ENCODE measurements at regions not wholly inside any gene's neighbourhood (a gene's known extent, or its start where the extent isn't known, plus 50 kb on each side); places are given as distances from the start of the nearest gene placed in this dataset.

- no peak for DNase-seq (ENCODE audit: low spot score in 2 of 2)
- 93 to 94% methylated on average over 7 of the region's 7 CpGs for WGBS, 2 donors
- Histone ChIP-seq H3K9me3 (no peaks in the 10 kb centered on the region), H3K27ac (no peak overlapping the region), H3K27me3 (no peaks in the 10 kb centered on the region), H3K4me1 (no peaks in the 10 kb centered on the region), H3K36me3 (peaks cover 0 to 6% (median 0%) of the 10 kb centered on the region in 3 donors), H3K4me3 (no peak overlapping the region)
- TF ChIP-seq EP300 (IDR thresholded peaks at IDR 0.05) = no peak
- no peak for TF ChIP-seq POLR2A (IDR thresholded peaks at IDR 0.05)
- no peak for TF ChIP-seq CTCF (IDR thresholded peaks at IDR 0.05)
These were observed 107.6 kb upstream of the SMURF2 start for GRCh38 chr17:64769712-64770111.

GRCh38 chr17:64767269-64767997, 105.3 kb upstream of the SMURF2 start:
- peaks cover 0 to 21% (median 0%) of the 10 kb centered on the region in 3 donors for H3K36me3 ChIP-seq
- H3K4me1 ChIP-seq = no peaks in the 10 kb centered on the region
- no peaks in the 10 kb centered on the region for H3K9me3 ChIP-seq
- TF ChIP-seq CTCF (IDR thresholded peaks at IDR 0.05) (no peak), POLR2A (IDR thresholded peaks at IDR 0.05) (no peak), EP300 (IDR thresholded peaks at IDR 0.05) (no peak)
- H3K27me3 ChIP-seq = no peaks in the 10 kb centered on the region
- WGBS, 2 donors = 80 to 91% methylated on average over 9 to 11 of the region's 11 CpGs
- no peak overlapping the region for H3K4me3 ChIP-seq
- no peak for DNase-seq (ENCODE audit: low spot score in 2 of 2)
- no peak overlapping the region for H3K27ac ChIP-seq

DNA sequence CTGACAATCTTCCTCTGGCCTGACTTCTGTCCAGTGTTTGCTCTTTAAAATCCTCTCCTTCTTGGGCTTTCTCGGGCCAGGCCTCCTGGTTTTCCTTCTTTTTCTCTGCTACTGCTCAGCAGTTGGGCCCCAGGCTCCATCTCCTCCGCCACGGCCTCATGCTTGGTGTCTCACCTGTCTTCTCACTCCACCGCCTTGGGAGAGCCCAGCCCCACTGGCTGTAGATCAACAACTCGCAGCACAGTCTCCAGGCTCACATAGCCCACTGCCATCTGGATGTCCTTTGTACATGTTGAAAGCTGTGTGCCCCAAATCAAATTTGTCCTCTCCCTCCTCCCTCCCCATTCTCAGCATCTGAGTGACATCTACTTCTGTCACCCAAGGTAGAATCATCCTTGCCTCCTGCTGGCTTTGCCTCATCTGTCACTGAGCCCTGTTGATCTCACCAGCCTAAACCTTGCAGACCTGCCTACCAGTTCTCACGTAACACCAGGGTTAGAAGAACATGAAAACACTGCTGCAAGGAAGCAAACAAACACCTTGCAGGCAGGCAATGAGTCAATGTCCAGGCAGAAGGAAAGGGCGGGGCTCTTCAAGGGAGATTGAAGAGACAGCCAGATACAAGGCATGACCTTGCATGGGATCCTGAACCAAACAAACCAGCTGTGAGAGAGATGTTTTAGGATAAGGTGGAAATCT, 103.2 kb upstream of the SMURF2 start:
- Histone ChIP-seq H3K36me3 (peaks cover 0 to 38% (median 0%) of the 10 kb centered on the region in 3 donors), H3K27me3 (no peaks in the 10 kb centered on the region), H3K27ac (no peak overlapping the region), H3K4me1 (no peaks in the 10 kb centered on the region), H3K4me3 (no peak overlapping the region), H3K9me3 (no peaks in the 10 kb centered on the region)
- WGBS, 2 donors = 91 to 92% methylated on average over 7 of the region's 7 CpGs
- TF ChIP-seq POLR2A (IDR thresholded peaks at IDR 0.05) (no peak), EP300 (IDR thresholded peaks at IDR 0.05) (no peak), CTCF (IDR thresholded peaks at IDR 0.05) (no peak)
- no peak for DNase-seq (ENCODE audit: low spot score in 2 of 2)

GRCh38 chr17:64750891-64751677, 89.0 kb upstream of the SMURF2 start:
- Histone ChIP-seq H3K9me3 (no peaks in the 10 kb centered on the region), H3K4me3 (no peak overlapping the region), H3K27ac (no peak overlapping the region), H3K27me3 (no peaks in the 10 kb centered on the region), H3K4me1 (no peaks in the 10 kb centered on the region), H3K36me3 (peaks cover 0 to 73% (median 16%) of the 10 kb centered on the region in 3 donors)
- no peak for DNase-seq (ENCODE audit: low spot score in 2 of 2)
- WGBS, 2 donors = 94 to 95% methylated on average over 14 of the region's 14 CpGs
- TF ChIP-seq CTCF (IDR thresholded peaks at IDR 0.05) = no peak
- TF ChIP-seq EP300 (IDR thresholded peaks at IDR 0.05) = no peak
- no peak for TF ChIP-seq POLR2A (IDR thresholded peaks at IDR 0.05)
